RKO (cell line): ENCODE measurements at regions not wholly inside any gene's neighbourhood (a gene's known extent, or its start where the extent isn't known, plus 50 kb on each side); places are given as distances from the start of the nearest gene placed in this dataset.
A peak's percentile ranks its signal among the peaks of the same experiment; 100 is the strongest.
"Not testable (repeated sequence)": the region's sequence is repeated elsewhere in the genome, so short reads cannot be mapped to it uniquely, and the experiment has no call there.

Experiments
- DNase-seq: peaks from one replicate; pipeline ENCODE4 v3.0.0-alpha.2; 2016; ENCODE audit warnings: low spot score

- DNase-seq: not testable (repeated sequence)
These were observed 85.5 kb upstream of the WSB1 start for GRCh38 chr17:27208370-27208769.

DNA sequence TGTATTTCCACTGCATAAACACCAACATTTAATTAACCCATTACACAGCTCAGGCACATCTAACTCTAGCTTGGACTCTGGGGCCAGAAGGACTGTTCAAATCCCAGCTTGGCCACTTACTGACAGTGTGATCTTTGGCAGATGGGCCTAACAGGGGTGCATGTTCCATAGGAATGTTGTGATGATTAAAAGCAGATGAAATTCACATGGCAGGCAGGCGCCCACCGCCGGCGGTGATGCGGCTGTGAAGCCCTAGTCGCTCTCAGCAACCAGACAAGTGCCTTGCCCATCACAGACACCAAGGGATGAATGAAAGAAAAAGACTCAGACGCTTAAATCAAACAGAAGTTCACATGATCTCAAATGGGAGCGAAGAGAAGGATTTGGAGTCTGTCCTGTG, 84.6 kb upstream of the WSB1 start:
- DNase-seq: no peak

DNA sequence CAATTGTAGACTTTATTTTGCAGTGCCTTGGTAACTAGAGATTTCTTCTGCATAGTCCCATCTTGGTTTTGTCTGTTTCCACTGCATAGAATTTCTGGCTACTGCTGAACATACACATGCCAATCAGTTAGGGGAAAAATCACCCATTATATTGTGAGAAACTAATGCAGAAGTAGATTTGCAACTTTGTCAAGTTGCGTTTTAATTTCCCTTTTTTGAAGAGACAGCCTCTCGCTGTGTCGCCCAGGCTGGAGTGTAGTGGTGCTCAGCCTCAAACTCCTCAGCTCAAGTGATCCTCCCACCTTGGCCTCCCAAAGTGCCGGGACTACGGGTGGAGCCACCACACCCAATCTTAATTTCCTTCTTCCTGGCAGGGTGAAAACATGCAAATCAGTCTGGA, 83.1 kb upstream of the WSB1 start:
- DNase-seq: not testable (repeated sequence)

- no peak for DNase-seq
These were observed 77.1 kb upstream of the WSB1 start for GRCh38 chr17:27216836-27217235.

GRCh38 chr17:27217631-27218030, 76.3 kb upstream of the WSB1 start:
- no peak for DNase-seq

DNA sequence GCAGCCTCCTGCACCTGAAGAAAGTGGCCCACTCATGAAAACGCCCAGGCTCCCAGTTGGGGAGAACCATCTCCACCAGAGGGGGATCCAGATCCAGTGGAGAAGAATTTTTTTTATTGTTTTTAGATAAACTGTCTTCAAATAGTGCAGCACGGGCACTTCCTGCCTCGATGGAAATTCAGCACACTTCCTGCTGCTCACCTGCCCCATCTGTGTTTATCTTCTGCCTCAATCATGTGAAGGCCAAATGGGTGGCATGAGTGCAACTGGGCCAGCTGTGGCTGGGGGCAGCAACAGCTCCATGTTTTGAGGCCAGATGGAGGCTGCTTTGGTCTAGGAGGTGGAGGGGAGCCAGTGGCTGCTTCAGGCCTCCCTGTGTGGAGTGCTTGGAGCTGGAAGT, 75.9 kb upstream of the WSB1 start:
- no peak for DNase-seq

DNA sequence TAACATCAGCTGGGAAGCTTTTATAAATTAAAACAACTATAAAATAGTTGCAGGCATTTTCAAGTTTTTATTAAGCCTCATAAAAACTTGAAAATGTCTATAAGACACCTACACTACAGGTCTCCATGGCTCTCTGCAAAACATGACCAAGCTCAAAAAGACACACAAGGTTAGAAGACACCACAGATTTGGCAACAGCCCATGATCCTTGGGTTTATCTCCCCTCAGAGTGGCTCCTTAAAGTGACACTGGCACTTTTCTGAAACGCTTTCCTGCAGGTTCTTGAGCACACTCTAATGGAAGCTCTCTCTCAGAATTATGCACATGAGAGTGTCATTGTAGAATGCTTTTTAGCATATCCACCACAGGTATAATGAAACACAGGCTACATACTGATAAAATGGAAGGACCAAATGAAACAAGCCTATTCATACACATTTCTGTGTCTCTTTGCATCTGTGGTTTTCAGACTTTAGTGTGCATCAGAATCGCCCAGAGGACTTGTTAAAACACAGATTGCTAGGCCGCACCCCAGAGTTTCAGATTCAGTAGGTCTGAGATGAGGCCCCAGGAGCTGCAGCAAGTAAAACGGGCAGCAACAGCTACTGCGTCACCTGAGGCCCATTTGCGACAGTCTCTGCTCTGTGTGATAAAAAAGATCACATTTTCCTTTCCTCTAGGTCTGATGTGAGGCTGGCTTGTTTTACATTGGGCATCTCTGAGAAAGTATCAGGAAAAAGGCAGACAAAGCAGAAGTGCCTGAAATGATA, 75.0 kb upstream of the WSB1 start:
- no peak for DNase-seq

- DNase-seq: no peak
These were observed 71.4 kb upstream of the WSB1 start for GRCh38 chr17:27222515-27222914.

DNA sequence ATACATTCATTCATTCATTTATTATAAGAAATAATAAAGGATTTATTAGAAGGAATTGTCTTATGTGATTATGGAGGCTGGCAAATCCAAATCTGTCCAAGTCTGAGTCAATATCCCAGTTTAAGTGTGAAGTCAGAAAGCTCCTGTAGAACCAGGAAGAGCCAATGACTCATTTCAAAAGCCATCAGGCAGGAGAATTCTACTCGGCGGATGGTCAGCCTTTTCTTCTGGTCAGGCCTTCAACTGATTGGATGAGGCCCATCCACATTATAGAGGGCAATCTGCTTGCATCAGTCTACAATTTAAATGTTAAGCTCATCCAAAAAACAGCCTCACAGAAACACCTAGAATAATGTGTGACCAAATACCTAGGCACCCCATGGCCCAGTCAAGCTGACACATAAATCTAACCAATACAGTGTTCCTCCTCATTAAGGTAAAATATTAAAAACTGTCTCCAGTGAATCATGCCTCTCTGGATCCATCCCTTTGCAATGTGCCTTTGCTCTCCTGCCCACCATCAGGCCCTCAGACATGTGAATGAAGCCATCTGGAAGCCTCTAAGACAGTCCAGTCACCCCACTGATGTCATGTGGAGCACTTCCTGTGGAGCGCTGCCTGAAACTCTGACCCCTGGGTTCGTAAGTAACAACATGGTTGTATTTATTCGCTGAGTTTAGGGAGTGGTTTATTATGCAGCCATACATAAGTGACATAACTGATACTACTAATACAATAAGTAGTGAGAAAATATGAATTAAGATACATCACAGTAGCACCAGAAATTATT, 69.2 kb upstream of the WSB1 start:
- DNase-seq: peak; percentile 56

- DNase-seq: peak; percentile 74
These were observed 67.2 kb upstream of the WSB1 start for GRCh38 chr17:27226611-27227230.

- DNase-seq: no peak
These were observed 62.9 kb upstream of the WSB1 start for GRCh38 chr17:27230996-27231395.

- DNase-seq: no peak
These were observed 61.6 kb upstream of the WSB1 start for GRCh38 chr17:27232328-27232727.

DNA sequence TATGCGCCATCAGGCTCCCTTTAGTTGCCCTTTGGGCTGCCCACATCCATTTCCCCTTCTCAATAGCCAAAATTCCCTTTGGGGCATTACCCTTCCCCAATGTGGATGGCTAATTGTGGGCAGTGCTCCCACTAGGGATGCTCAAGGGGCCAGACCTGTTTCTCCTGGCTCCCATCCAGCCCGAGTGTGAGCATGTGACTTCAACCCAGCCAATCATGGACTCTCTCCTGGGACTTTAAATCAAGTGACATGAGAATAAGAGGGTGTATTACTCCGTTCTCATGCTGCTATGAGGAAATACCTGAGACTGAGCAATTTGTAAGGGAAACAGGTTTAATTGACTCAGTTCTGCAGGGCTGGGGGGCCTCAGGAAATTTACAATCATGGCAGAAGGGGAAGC, 60.9 kb upstream of the WSB1 start:
- no peak for DNase-seq

DNA sequence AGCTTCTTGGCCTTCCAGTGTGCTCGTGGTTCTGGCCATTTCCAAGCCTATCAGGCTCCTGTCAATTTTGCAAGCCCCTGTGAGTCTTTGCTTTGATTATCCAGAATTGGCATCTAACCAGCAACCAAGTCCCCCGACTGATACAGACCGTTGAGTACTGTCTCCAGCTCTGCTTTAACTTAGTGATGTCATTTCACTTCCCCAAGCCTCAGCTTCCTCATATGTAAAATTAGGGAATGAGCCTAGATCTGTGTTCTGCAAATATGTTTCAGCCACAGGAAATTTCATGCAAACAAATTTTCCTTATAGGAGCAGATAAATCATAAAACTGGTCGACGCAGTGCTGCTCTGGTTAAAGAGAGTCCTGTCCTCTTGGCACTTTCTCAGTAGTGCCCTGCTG, 60.1 kb upstream of the WSB1 start:
- no peak for DNase-seq

- DNase-seq: peak; percentile 63
These were observed 57.1 kb upstream of the WSB1 start for GRCh38 chr17:27236717-27237315.

DNA sequence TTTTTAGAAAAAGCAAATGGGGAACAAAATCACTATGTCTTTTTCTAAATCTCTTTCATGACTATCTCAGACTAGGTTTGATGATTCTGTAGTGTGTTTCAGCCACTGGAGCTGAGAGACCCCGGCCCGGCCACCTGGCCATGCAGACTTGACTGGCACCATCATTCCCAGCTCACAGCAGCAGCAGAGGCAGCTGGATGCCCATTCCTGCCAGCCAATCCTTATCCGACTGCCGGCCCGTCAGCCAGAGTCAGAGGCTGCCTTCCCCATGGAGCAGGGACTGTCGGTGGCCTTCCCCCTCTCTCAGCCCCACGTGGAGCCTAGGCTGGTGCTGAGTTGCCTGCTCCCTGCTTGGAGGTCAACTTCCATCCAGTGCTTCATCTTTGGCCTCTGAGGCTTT, 56.0 kb upstream of the WSB1 start:
- no peak for DNase-seq

DNA sequence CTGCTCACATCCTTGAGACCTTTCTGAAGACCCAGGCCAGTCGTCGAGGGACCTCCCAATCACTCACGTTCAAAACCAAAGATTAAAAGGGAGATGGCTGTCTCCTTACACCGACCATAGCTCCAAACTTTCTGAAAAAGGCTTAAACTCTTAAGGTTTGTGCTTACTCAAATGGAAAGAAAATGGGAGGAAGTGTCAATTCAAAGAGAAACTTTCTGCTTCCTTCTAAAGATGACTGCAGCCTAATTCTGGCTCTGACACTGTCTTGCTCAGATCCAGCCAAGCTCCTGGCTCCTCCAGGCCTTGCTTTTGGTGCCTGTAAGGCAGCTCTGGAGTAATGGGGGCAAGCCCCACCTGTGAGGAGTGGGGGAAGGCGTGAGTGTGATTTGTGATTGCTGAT, 54.9 kb upstream of the WSB1 start:
- DNase-seq: no peak

- no peak for DNase-seq
These were observed 54.3 kb upstream of the WSB1 start for GRCh38 chr17:27239584-27239983.

DNA sequence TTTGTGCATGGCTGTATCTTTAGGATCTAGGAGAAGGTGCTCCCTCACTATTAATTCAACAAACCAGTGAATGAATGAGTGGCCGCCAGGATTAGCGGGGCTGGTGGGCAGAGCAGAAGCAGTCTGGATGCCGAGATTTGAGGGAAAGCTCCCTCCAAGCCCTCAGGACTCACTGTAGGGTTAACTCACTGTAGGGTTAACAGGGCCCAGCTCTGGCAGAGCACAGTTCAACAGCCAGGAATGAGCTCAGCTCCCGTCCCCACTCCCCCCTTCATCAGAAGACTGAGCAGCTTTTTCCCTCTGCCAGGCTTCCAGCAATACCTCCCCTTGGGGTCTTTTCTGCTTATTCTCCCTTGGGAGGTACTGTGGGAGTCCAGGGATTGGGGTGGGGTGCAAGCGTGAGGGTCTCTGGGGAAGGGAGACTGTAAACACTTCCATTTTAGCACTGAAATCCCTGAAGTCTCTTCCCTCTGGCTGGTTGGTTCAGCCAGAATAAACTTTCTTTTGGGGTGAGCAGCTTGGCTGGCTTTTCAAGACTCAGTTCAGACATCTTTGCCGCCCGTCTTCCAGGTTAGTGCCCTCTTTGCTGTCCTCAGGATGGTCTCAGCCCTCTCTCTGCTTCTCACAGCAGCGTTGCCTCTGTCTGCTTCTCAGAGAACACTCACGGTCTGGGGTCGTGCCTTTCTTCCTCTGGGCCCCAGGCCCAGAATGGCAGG, 53.7 kb upstream of the WSB1 start:
- no peak for DNase-seq

DNA sequence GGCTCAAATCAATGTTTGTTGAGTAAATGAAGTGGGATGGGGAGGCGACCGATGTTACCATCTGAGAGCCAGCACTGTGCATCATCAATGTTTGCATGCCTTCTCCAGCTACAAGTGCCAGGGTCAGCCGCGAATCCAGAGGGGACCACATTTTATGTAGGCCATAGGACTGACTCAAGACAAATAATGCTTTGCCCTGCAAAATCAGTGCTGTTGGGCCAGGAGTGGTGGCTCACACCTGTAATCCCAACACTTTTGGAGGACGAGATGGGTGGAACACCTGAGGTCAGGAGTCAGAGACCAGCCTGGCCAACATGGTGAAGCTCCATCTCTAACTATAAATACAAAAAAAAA, 53.1 kb upstream of the WSB1 start:
- DNase-seq: no peak

GRCh38 chr17:27241346-27241946, 52.5 kb upstream of the WSB1 start:
- DNase-seq: no peak

GRCh38 chr17:27242951-27243350, 51.0 kb upstream of the WSB1 start:
- DNase-seq: no peak
